GM23338 (cell line): ENCODE measurements at regions not wholly inside any gene's neighbourhood (a gene's known extent, or its start where the extent isn't known, plus 50 kb on each side); places are given as distances from the start of the nearest gene placed in this dataset.

Experiments
- ATAC-seq: fragments of 200-7000 bp; cut with Tn5 transposase; 3 replicates; pipeline ENCODE4 v1.9.1; 2020
- DNase-seq: peaks from one replicate; pipeline ENCODE4 v3.0.0-alpha.2; 2015; ENCODE audit warnings: low spot score
- H2AFZ ChIP-seq: fragments of 200-600 bp; sonication (generic); 2 replicates; pipeline ENCODE4 v1.8.0; 2016; ENCODE audit warnings: antibody characterized with exemption, mild to moderate bottlenecking, moderate library complexity
- H3F3A ChIP-seq: fragments of 200-600 bp; sonication (generic); replicated peaks from 2 replicates; pipeline ENCODE4 v1.8.0; 2017; ENCODE audit warnings: antibody characterized with exemption, mixed run types, low read depth
- H3K27ac ChIP-seq: fragments of 200-600 bp; sonication (generic); 2 replicates; pipeline ENCODE4 v1.6.1; 2016; ENCODE audit warnings: low read depth
- H3K27me3 ChIP-seq: fragments of 200-600 bp; sonication (generic); 2 replicates; pipeline ENCODE4 v1.8.0; 2016; ENCODE audit warnings: mild to moderate bottlenecking, mixed run types, moderate library complexity; ENCODE audit not compliant: insufficient read depth
- H3K36me3 ChIP-seq: fragments of 200-600 bp; sonication (generic); 2 replicates; pipeline ENCODE4 v1.8.0; 2016; ENCODE audit warnings: mild to moderate bottlenecking; ENCODE audit not compliant: insufficient read depth
- H3K4me1 ChIP-seq: fragments of 200-600 bp; sonication (generic); 2 replicates; pipeline ENCODE4 v1.8.0; 2016; ENCODE audit warnings: mild to moderate bottlenecking, moderate library complexity; ENCODE audit not compliant: insufficient read depth
- H3K4me2 ChIP-seq: fragments of 200-600 bp; sonication (generic); 2 replicates; pipeline ENCODE4 v1.7.1; 2017; ENCODE audit warnings: mixed run types
- H3K4me3 ChIP-seq: fragments of 200-600 bp; sonication (generic); 2 replicates; pipeline ENCODE4 v1.6.1; 2016; ENCODE audit warnings: mixed run types
- H3K79me2 ChIP-seq: fragments of 200-600 bp; sonication (generic); replicated peaks from 2 replicates; pipeline ENCODE4 v1.8.0; 2017; ENCODE audit warnings: mild to moderate bottlenecking; ENCODE audit not compliant: insufficient read depth
- H3K9me2 ChIP-seq: fragments of 200-600 bp; sonication (generic); 2 replicates; pipeline ENCODE4 v1.8.0; 2017; ENCODE audit not compliant: insufficient read depth
- H4K20me1 ChIP-seq: fragments of 200-600 bp; sonication (generic); replicated peaks from 2 replicates; pipeline ENCODE4 v1.8.0; 2017; ENCODE audit warnings: mild to moderate bottlenecking; ENCODE audit not compliant: insufficient read depth
- H3K27ac Mint-ChIP-seq: 2 replicates; pipeline ENCODE4 v1.8.0; 2020; ENCODE audit warnings: inconsistent platforms, mild to moderate bottlenecking, moderate library complexity, mixed read lengths
- H3K27me3 Mint-ChIP-seq: 3 replicates; pipeline ENCODE4 v1.8.0; 2022; ENCODE audit warnings: low read depth, mild to moderate bottlenecking, moderate library complexity, mixed read lengths, inconsistent platforms; ENCODE audit not compliant: insufficient read depth, poor library complexity
- H3K36me3 Mint-ChIP-seq: 3 replicates; pipeline ENCODE4 v1.8.0; 2021; ENCODE audit warnings: low read depth, mild to moderate bottlenecking, inconsistent platforms, moderate library complexity, mixed read lengths
- H3K4me1 Mint-ChIP-seq: 3 replicates; pipeline ENCODE4 v1.8.0; 2020; ENCODE audit warnings: mild to moderate bottlenecking, inconsistent platforms, mixed read lengths
- H3K4me3 Mint-ChIP-seq: 3 replicates; pipeline ENCODE4 v1.8.0; 2021; ENCODE audit warnings: moderate library complexity, mild to moderate bottlenecking, inconsistent platforms, mixed read lengths
- H3K9me3 Mint-ChIP-seq: 3 replicates; pipeline ENCODE4 v1.8.0; 2020; ENCODE audit warnings: moderate library complexity, mild to moderate bottlenecking, inconsistent platforms, mixed read lengths
- CREB1 ChIP-seq: fragments of 250-450 bp; sonication (Bioruptor Pico); IDR thresholded peaks from 2 replicates; pipeline ENCODE4 v1.5.0; 2020; ENCODE audit warnings: low read depth, mild to moderate bottlenecking, moderate library complexity
- EZH2 ChIP-seq: fragments of 200-600 bp; sonication (generic); IDR thresholded peaks from one replicate; pipeline ENCODE4 v1.8.0; 2017; ENCODE audit warnings: antibody characterized with exemption, mild to moderate bottlenecking, low read depth; ENCODE audit not compliant: unreplicated experiment
- EZH2phosphoT487 ChIP-seq: fragments of 200-600 bp; sonication (generic); IDR thresholded peaks from one replicate; pipeline ENCODE4 v1.8.1; 2018; ENCODE audit warnings: antibody characterized with exemption; ENCODE audit not compliant: unreplicated experiment
- JUNB ChIP-seq: IDR thresholded peaks from one replicate; pipeline ENCODE4 v1.6.1; 2016; ENCODE audit warnings: antibody characterized with exemption; ENCODE audit not compliant: unreplicated experiment
- NANOG ChIP-seq: IDR thresholded peaks from 2 replicates; pipeline ENCODE4 v1.6.1; 2016; ENCODE audit warnings: antibody characterized with exemption, borderline replicate concordance
- POLR2AphosphoS5 ChIP-seq: IDR thresholded peaks from 2 replicates; pipeline ENCODE4 v1.6.1; 2016; ENCODE audit warnings: antibody characterized with exemption, low read depth
- STAT1 ChIP-seq: IDR thresholded peaks from one replicate; pipeline ENCODE4 v1.6.1; 2016; ENCODE audit warnings: antibody characterized with exemption; ENCODE audit not compliant: unreplicated experiment
- ZNF114 ChIP-seq: fragments of 250-450 bp; sonication (Bioruptor Pico); IDR thresholded peaks from 2 replicates; pipeline ENCODE4 v1.5.0; 2020; ENCODE audit warnings: mild to moderate bottlenecking, moderate library complexity
- ZNF331 ChIP-seq: fragments of 250-450 bp; sonication (Bioruptor Pico); IDR thresholded peaks from 2 replicates; pipeline ENCODE4 v1.5.0; 2020; ENCODE audit warnings: low read depth, mild to moderate bottlenecking, moderate library complexity
- TF ChIP-seq, protein P1 (sequence below): IDR thresholded peaks from one replicate; pipeline ENCODE4 v1.6.1; 2018; ENCODE audit warnings: antibody characterized with exemption; ENCODE audit not compliant: unreplicated experiment
- TF ChIP-seq, protein P2 (sequence below), 2 experiments: fragments of 200-600 bp in 1 of 2; sonication (generic) in 1 of 2; conservative IDR thresholded peaks; 2 replicates each; pipeline versions ENCODE4 v1.5.1 to v1.6.1; 2016 to 2017; ENCODE audit warnings: antibody characterized with exemption in 2 of 2, low read depth in 2 of 2, mild to moderate bottlenecking in 2 of 2, moderate library complexity in 1 of 2
- TF ChIP-seq, protein P3 (sequence below): IDR thresholded peaks from 2 replicates; pipeline ENCODE4 v1.6.1; 2016; ENCODE audit warnings: antibody characterized with exemption
- TF ChIP-seq, protein P4 (sequence below): fragments of 250-450 bp; sonication (Bioruptor Pico); IDR thresholded peaks from 2 replicates; pipeline ENCODE4 v1.5.0; 2020; ENCODE audit warnings: mild to moderate bottlenecking, moderate library complexity

DNA sequence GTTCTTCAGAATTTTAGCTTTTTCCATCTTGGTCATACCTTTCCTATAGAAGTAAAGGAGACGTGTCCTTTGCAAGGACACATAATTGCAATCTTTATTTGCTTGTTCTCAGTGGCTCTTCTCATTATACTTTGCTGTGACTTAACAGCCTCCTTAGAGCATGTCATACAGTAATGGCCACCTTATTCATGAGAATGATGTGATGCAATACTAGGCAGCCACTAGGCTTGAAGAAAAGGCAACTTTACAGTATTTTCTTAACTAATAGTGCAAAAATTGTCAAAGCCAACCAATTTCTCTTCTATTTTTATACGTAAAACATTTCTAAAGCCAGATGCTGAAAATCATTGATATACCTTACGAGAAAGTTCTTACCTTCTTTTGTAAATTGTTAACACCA lies 1296.8 kb upstream of the EYS start:
- peaks cover 5% of the 10 kb centered on the region; the same call in 2 of the 3 replicates for H3K9me3 Mint-ChIP-seq
- no peak overlapping the region for H3K4me3 ChIP-seq
- no peaks in the 10 kb centered on the region for H3K27me3 ChIP-seq
- no peak overlapping the region for H3K4me3 Mint-ChIP-seq
- no peak overlapping the region for H3K27ac ChIP-seq
- TF ChIP-seq ZNF114 (CRISPR knock-in tag) (no peak), STAT1 (no peak), ZNF331 (no peak), NANOG (no peak), EZH2phosphoT487 (no peak), JUNB (no peak), POLR2AphosphoS5 (no peak), CREB1 (no peak), EZH2 (no peak)
- TF ChIP-seq, protein P1, sequence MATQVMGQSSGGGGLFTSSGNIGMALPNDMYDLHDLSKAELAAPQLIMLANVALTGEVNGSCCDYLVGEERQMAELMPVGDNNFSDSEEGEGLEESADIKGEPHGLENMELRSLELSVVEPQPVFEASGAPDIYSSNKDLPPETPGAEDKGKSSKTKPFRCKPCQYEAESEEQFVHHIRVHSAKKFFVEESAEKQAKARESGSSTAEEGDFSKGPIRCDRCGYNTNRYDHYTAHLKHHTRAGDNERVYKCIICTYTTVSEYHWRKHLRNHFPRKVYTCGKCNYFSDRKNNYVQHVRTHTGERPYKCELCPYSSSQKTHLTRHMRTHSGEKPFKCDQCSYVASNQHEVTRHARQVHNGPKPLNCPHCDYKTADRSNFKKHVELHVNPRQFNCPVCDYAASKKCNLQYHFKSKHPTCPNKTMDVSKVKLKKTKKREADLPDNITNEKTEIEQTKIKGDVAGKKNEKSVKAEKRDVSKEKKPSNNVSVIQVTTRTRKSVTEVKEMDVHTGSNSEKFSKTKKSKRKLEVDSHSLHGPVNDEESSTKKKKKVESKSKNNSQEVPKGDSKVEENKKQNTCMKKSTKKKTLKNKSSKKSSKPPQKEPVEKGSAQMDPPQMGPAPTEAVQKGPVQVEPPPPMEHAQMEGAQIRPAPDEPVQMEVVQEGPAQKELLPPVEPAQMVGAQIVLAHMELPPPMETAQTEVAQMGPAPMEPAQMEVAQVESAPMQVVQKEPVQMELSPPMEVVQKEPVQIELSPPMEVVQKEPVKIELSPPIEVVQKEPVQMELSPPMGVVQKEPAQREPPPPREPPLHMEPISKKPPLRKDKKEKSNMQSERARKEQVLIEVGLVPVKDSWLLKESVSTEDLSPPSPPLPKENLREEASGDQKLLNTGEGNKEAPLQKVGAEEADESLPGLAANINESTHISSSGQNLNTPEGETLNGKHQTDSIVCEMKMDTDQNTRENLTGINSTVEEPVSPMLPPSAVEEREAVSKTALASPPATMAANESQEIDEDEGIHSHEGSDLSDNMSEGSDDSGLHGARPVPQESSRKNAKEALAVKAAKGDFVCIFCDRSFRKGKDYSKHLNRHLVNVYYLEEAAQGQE, result no peak
- TF ChIP-seq, protein P2, sequence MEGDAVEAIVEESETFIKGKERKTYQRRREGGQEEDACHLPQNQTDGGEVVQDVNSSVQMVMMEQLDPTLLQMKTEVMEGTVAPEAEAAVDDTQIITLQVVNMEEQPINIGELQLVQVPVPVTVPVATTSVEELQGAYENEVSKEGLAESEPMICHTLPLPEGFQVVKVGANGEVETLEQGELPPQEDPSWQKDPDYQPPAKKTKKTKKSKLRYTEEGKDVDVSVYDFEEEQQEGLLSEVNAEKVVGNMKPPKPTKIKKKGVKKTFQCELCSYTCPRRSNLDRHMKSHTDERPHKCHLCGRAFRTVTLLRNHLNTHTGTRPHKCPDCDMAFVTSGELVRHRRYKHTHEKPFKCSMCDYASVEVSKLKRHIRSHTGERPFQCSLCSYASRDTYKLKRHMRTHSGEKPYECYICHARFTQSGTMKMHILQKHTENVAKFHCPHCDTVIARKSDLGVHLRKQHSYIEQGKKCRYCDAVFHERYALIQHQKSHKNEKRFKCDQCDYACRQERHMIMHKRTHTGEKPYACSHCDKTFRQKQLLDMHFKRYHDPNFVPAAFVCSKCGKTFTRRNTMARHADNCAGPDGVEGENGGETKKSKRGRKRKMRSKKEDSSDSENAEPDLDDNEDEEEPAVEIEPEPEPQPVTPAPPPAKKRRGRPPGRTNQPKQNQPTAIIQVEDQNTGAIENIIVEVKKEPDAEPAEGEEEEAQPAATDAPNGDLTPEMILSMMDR (conservative IDR thresholded peaks at IDR 0.05; ENCODE audit: low read depth in 2 of 2), result no peak
- TF ChIP-seq, protein P3, sequence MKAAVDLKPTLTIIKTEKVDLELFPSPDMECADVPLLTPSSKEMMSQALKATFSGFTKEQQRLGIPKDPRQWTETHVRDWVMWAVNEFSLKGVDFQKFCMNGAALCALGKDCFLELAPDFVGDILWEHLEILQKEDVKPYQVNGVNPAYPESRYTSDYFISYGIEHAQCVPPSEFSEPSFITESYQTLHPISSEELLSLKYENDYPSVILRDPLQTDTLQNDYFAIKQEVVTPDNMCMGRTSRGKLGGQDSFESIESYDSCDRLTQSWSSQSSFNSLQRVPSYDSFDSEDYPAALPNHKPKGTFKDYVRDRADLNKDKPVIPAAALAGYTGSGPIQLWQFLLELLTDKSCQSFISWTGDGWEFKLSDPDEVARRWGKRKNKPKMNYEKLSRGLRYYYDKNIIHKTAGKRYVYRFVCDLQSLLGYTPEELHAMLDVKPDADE, result no peak
- TF ChIP-seq, protein P4, sequence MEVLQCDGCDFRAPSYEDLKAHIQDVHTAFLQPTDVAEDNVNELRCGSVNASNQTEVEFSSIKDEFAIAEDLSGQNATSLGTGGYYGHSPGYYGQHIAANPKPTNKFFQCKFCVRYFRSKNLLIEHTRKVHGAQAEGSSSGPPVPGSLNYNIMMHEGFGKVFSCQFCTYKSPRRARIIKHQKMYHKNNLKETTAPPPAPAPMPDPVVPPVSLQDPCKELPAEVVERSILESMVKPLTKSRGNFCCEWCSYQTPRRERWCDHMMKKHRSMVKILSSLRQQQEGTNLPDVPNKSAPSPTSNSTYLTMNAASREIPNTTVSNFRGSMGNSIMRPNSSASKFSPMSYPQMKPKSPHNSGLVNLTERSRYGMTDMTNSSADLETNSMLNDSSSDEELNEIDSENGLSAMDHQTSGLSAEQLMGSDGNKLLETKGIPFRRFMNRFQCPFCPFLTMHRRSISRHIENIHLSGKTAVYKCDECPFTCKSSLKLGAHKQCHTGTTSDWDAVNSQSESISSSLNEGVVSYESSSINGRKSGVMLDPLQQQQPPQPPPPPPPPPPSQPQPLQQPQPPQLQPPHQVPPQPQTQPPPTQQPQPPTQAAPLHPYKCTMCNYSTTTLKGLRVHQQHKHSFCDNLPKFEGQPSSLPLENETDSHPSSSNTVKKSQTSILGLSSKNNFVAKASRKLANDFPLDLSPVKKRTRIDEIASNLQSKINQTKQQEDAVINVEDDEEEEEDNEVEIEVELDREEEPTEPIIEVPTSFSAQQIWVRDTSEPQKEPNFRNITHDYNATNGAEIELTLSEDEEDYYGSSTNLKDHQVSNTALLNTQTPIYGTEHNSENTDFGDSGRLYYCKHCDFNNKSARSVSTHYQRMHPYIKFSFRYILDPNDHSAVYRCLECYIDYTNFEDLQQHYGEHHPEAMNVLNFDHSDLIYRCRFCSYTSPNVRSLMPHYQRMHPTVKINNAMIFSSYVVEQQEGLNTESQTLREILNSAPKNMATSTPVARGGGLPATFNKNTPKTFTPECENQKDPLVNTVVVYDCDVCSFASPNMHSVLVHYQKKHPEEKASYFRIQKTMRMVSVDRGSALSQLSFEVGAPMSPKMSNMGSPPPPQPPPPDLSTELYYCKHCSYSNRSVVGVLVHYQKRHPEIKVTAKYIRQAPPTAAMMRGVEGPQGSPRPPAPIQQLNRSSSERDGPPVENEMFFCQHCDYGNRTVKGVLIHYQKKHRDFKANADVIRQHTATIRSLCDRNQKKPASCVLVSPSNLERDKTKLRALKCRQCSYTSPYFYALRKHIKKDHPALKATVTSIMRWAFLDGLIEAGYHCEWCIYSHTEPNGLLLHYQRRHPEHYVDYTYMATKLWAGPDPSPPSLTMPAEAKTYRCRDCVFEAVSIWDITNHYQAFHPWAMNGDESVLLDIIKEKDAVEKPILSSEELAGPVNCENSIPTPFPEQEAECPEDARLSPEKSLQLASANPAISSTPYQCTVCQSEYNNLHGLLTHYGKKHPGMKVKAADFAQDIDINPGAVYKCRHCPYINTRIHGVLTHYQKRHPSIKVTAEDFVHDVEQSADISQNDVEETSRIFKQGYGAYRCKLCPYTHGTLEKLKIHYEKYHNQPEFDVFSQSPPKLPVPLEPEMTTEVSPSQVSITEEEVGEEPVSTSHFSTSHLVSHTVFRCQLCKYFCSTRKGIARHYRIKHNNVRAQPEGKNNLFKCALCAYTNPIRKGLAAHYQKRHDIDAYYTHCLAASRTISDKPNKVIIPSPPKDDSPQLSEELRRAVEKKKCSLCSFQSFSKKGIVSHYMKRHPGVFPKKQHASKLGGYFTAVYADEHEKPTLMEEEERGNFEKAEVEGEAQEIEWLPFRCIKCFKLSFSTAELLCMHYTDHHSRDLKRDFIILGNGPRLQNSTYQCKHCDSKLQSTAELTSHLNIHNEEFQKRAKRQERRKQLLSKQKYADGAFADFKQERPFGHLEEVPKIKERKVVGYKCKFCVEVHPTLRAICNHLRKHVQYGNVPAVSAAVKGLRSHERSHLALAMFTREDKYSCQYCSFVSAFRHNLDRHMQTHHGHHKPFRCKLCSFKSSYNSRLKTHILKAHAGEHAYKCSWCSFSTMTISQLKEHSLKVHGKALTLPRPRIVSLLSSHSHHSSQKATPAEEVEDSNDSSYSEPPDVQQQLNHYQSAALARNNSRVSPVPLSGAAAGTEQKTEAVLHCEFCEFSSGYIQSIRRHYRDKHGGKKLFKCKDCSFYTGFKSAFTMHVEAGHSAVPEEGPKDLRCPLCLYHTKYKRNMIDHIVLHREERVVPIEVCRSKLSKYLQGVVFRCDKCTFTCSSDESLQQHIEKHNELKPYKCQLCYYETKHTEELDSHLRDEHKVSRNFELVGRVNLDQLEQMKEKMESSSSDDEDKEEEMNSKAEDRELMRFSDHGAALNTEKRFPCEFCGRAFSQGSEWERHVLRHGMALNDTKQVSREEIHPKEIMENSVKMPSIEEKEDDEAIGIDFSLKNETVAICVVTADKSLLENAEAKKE (CRISPR knock-in tag), result no peak
- peaks cover 3% of the 10 kb centered on the region for H3K27me3 Mint-ChIP-seq
- no peaks in the 10 kb centered on the region for H4K20me1 ChIP-seq
- H3K4me2 ChIP-seq, result no peak overlapping the region
- ATAC-seq, result no peak
- H3K79me2 ChIP-seq, result no peaks in the 10 kb centered on the region
- no peak overlapping the region for H3K27ac Mint-ChIP-seq
- H3K36me3 ChIP-seq, result no peaks in the 10 kb centered on the region
- H3K36me3 Mint-ChIP-seq, result no peaks in the 10 kb centered on the region
- no peak for DNase-seq
- no peaks in the 10 kb centered on the region for H3F3A ChIP-seq
- H3K4me1 Mint-ChIP-seq, result no peaks in the 10 kb centered on the region
- no peak overlapping the region for H2AFZ ChIP-seq
- no peaks in the 10 kb centered on the region for H3K9me2 ChIP-seq
- H3K4me1 ChIP-seq, result no peaks in the 10 kb centered on the region
